Uterus (tissue), 3 donors: ENCODE measurements at regions not wholly inside any gene's neighbourhood (a gene's known extent, or its start where the extent isn't known, plus 50 kb on each side); places are given as distances from the start of the nearest gene placed in this dataset.
A peak's percentile ranks its signal among the peaks of the same experiment; 100 is the strongest.

Experiments
- DNase-seq, 2 donors: peaks; one replicate each; pipeline ENCODE4 v3.0.0-alpha.2; 2019 to 2020
- H3K27ac ChIP-seq, 2 donors: fragments of 200-600 bp; sonication (generic); 1 replicate in 1 of 2; 2 replicates in 1 of 2; pipeline ENCODE4 v1.5.1; 2016 to 2018
- H3K27me3 ChIP-seq, 2 donors: fragments of 200-600 bp; sonication (generic); one replicate each; pipeline ENCODE4 v1.5.1; 2018 to 2019; ENCODE audit warnings: control low read depth in 1 of 2
- H3K36me3 ChIP-seq, 2 donors: fragments of 200-600 bp; sonication (generic); one replicate each; pipeline ENCODE4 v1.5.1; 2019; ENCODE audit warnings: control low read depth in 1 of 2
- H3K4me1 ChIP-seq, 2 donors: fragments of 200-600 bp; sonication (generic); one replicate each; pipeline ENCODE4 v1.5.1; 2018 to 2019; ENCODE audit warnings: control low read depth in 1 of 2
- H3K4me3 ChIP-seq, 2 donors: fragments of 200-600 bp; sonication (generic); 1 replicate in 1 of 2; 2 replicates in 1 of 2; pipeline ENCODE4 v1.5.1; 2018 to 2019; ENCODE audit warnings: mild to moderate bottlenecking in 1 of 2
- H3K9me3 ChIP-seq, 2 donors: fragments of 200-600 bp; sonication (generic); one replicate each; pipeline ENCODE4 v1.5.1; 2019; ENCODE audit warnings: control low read depth in 1 of 2
- POLR2A ChIP-seq, 2 donors: fragments of 450-650 bp; IDR thresholded peaks; one replicate each; pipeline ENCODE4 v1.6.1; 2016; ENCODE audit warnings: antibody characterized with exemption in 2 of 2, mild to moderate bottlenecking in 1 of 2, moderate library complexity in 1 of 2
- intact Hi-C: fragments of 100-400 bp; cut with DNase I; formaldehyde crosslinking; loops from one replicate; pipeline ENCODE4 v1.15.1; 2023; ENCODE audit warnings: low total_unique reads
- TF ChIP-seq, protein P1 (sequence below), 4 experiments: fragments of 200-600 bp in 2 of 4; fragments of 450-650 bp in 2 of 4; sonication (generic) in 2 of 4; IDR thresholded peaks; one replicate each; pipeline ENCODE4 v1.5.1; 2016 to 2019; ENCODE audit warnings: antibody characterized with exemption in 4 of 4, mild to moderate bottlenecking in 2 of 4, moderate library complexity in 1 of 4
- donor health status: DM: yes; HTN: yes; CAD: no.

DNA sequence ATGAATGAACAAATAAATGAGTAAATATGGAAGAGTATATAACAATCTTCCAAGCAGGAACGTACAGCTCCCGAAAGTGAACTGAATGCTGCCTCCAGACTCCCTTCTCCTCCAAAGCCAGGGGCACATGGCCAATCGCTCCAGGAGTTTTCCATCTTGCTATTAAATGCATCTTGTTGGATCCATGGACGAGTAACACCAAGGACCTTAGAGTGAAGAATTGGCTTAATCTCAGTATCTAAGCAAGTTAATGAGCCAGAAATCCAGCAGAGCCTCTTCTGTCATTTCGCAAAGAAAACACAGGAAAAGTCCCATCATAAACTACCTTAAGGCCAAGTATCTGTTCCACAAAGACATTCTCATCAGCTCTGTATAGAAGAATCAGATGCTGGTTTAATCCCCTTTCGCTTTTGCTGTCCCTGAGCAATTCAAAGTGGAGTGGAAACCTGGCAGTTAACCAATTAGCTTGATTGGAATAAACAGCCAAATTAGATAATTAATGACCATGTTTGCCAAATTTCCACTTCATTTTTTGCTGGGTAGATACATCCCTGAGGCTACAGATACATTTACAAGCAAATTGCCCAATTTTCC lies 116.0 kb downstream of the MIS18A start:
- TF ChIP-seq POLR2A (IDR thresholded peaks at IDR 0.05) = no peak
- TF ChIP-seq, protein P1, sequence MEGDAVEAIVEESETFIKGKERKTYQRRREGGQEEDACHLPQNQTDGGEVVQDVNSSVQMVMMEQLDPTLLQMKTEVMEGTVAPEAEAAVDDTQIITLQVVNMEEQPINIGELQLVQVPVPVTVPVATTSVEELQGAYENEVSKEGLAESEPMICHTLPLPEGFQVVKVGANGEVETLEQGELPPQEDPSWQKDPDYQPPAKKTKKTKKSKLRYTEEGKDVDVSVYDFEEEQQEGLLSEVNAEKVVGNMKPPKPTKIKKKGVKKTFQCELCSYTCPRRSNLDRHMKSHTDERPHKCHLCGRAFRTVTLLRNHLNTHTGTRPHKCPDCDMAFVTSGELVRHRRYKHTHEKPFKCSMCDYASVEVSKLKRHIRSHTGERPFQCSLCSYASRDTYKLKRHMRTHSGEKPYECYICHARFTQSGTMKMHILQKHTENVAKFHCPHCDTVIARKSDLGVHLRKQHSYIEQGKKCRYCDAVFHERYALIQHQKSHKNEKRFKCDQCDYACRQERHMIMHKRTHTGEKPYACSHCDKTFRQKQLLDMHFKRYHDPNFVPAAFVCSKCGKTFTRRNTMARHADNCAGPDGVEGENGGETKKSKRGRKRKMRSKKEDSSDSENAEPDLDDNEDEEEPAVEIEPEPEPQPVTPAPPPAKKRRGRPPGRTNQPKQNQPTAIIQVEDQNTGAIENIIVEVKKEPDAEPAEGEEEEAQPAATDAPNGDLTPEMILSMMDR (IDR thresholded peaks at IDR 0.05) = no peak
- intact Hi-C loops = no loop called here
- DNase-seq = no peak
- no peak overlapping the region for H3K4me3 ChIP-seq
- H3K27me3 ChIP-seq = no peaks in the 10 kb centered on the region
- H3K9me3 ChIP-seq = no peaks in the 10 kb centered on the region
- no peak overlapping the region for H3K27ac ChIP-seq
- H3K4me1 ChIP-seq = no peaks in the 10 kb centered on the region
- no peaks in the 10 kb centered on the region for H3K36me3 ChIP-seq

DNA sequence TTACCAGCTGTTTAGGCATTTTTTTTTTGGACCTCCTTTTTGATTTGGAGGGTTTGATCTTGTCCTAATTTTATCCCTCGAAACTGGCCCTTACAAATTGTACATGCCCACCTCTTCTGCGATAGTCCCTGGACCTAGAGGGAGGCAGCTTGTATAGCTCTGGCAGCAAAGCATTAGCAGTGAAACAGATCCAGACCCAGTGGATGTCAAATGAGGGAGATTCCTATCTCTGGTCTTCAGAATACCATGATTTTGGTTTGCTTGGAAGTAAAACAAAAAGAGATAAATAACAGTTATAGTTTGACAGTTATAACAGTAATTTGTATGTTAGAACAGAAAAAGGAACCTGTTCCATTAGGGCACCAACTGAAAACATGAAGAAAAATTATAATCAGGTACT lies 123.6 kb downstream of the MIS18A start:
- no peak overlapping the region for H3K27ac ChIP-seq
- no peak overlapping the region for H3K4me3 ChIP-seq
- TF ChIP-seq POLR2A (IDR thresholded peaks at IDR 0.05) = no peak
- TF ChIP-seq, protein P1 (IDR thresholded peaks at IDR 0.05) = no peak
- no peaks in the 10 kb centered on the region for H3K9me3 ChIP-seq
- no peaks in the 10 kb centered on the region for H3K4me1 ChIP-seq
- intact Hi-C loops = no loop called here
- DNase-seq = no peak
- H3K36me3 ChIP-seq = no peaks in the 10 kb centered on the region
- no peaks in the 10 kb centered on the region for H3K27me3 ChIP-seq

DNA sequence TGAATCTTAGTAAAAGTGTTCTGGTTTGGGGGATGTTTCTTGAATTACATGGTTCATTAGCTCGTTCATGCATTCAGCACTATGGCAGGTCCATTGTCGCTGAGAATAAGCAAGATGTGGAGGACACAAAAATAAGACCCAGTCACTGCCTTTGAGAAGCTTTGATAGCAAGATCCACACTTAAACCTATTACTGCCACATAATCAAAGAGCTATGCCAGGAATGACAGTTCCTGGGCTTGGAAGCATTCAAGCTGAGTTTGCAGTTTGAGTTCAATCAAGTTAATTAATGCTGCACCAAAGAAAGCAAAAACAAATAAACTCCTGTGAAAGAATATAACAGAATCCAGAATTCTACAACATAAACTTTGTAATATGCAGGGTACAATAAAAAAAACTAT lies 131.8 kb downstream of the MIS18A start:
- H3K27me3 ChIP-seq = no peaks in the 10 kb centered on the region
- no peaks in the 10 kb centered on the region for H3K4me1 ChIP-seq
- DNase-seq = no peak
- no peak overlapping the region for H3K4me3 ChIP-seq
- H3K27ac ChIP-seq = no peak overlapping the region
- intact Hi-C loops = no loop called here
- no peak for TF ChIP-seq POLR2A (IDR thresholded peaks at IDR 0.05)
- TF ChIP-seq, protein P1 (IDR thresholded peaks at IDR 0.05) = no peak
- no peaks in the 10 kb centered on the region for H3K9me3 ChIP-seq
- H3K36me3 ChIP-seq = no peaks in the 10 kb centered on the region

DNA sequence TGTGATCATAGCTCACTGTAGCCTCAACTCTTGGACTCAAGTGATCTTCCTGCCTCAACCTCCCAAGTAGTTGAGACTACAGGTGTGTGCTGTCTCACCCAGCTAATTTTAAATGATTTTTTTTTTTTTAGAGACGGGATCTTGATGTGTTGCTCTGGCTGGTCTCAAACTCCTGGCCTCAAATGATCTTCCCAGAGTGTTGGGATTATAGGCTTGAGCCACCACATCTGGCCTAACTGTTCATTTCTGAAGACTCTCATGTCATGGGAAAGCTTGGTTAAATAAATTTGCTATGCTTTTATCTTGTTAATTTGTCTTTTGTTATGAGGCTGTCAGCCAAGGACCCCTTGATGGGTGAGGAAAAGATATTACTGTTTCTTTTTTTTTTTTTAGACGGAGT lies 134.0 kb downstream of the MIS18A start:
- H3K27me3 ChIP-seq = no peaks in the 10 kb centered on the region
- H3K4me1 ChIP-seq = no peaks in the 10 kb centered on the region
- intact Hi-C loops = no loop called here
- H3K27ac ChIP-seq = no peak overlapping the region
- no peaks in the 10 kb centered on the region for H3K9me3 ChIP-seq
- no peaks in the 10 kb centered on the region for H3K36me3 ChIP-seq
- no peak for DNase-seq
- no peak overlapping the region for H3K4me3 ChIP-seq
- no peak for TF ChIP-seq POLR2A (IDR thresholded peaks at IDR 0.05)
- TF ChIP-seq, protein P1 (IDR thresholded peaks at IDR 0.05) = no peak

DNA sequence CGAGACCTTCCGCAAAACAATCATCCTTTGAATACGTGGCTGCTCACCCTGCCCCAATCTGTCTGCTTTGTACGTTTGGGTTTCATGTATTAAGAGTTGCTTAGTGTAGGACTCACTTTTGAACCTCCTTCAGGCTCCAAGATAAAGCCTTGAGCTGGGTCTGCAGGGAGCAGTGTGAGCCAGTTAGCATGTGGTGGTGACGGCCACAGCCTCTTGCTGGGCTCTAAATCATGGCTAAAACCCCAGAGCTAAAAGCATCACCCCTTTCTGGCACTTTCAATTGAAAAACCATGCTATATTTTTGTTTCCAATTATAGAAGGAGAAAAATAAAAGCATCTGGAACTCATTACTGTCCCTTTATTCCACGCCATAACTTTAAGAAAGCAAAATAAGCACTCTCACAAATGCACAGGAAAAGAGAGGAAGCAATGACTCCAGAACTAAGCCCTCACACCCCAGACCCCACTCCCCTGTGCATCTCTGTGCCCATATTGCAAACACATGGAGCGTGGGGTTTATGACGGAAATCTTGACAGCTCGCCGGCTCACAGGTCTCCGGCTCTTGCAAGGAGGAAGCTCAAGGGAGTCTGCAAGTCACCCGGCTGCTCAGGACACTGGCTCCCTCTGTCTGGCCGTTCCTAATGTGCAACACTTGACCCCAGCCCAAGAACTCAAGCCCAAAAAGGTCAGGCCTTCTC lies 135.5 kb downstream of the MIS18A start:
- Histone ChIP-seq H3K36me3 (no peaks in the 10 kb centered on the region), H3K27ac (no peak overlapping the region), H3K4me1 (no peaks in the 10 kb centered on the region), H3K9me3 (no peaks in the 10 kb centered on the region), H3K4me3 (no peak overlapping the region), H3K27me3 (no peaks in the 10 kb centered on the region)
- no peak for TF ChIP-seq POLR2A (IDR thresholded peaks at IDR 0.05)
- TF ChIP-seq, protein P1 (IDR thresholded peaks at IDR 0.05) = no peak
- peak in 1 of 2 donors; percentile 17 for DNase-seq
- intact Hi-C loops = no loop called here
